Prostate gland (tissue), 2 donors: ENCODE measurements at regions not wholly inside any gene's neighbourhood (a gene's known extent, or its start where the extent isn't known, plus 50 kb on each side); places are given as distances from the start of the nearest gene placed in this dataset.

ENCODE experiments used
- DNase-seq: peaks from one replicate; pipeline ENCODE4 v3.0.0-alpha.2; 2019; ENCODE audit warnings: low spot score
- H3K27ac ChIP-seq, 2 donors: fragments of 200-600 bp; sonication (generic); 2 replicates each; pipeline ENCODE4 v1.5.1; 2017 to 2019
- H3K27me3 ChIP-seq: fragments of 200-600 bp; sonication (generic); replicated peaks from 2 replicates; pipeline ENCODE4 v1.5.1; 2019; ENCODE audit not compliant: insufficient read depth
- H3K36me3 ChIP-seq, 2 donors: fragments of 200-600 bp; sonication (generic); 1 replicate in 1 of 2; 2 replicates in 1 of 2; pipeline versions ENCODE4 v1.5.1 to v1.8.1; 2017 to 2019
- H3K4me1 ChIP-seq: fragments of 200-600 bp; sonication (generic); replicated peaks from 2 replicates; pipeline ENCODE4 v1.5.1; 2019
- H3K4me3 ChIP-seq, 2 donors: fragments of 200-600 bp; sonication (generic); 2 replicates each; pipeline ENCODE4 v1.5.1; 2017 to 2019
- H3K9me3 ChIP-seq: fragments of 200-600 bp; sonication (generic); 2 replicates; pipeline ENCODE4 v1.5.1; 2017
- POLR2A ChIP-seq: fragments of 450-650 bp; IDR thresholded peaks from one replicate; pipeline ENCODE4 v1.6.1; 2016; ENCODE audit warnings: antibody characterized with exemption, mild to moderate bottlenecking
- POLR2AphosphoS5 ChIP-seq: sonication (generic); formaldehyde crosslinking; IDR thresholded peaks from one replicate; pipeline ENCODE4 v1.6.1; 2017; ENCODE audit warnings: antibody characterized with exemption
- WGBS: methylation state at CpG from one replicate; pipeline ENCODE4 v1.1.5; 2018; 5-methylcytosine and 5-hydroxymethylcytosine counted together
- intact Hi-C: fragments of 100-400 bp; cut with DNase I; formaldehyde crosslinking; loops from one replicate; pipeline ENCODE4 v1.14.2; 2022
- TF ChIP-seq, protein P1 (sequence below), 4 experiments: fragments of 200-600 bp in 2 of 4; fragments of 450-650 bp in 2 of 4; sonication (generic) in 2 of 4; IDR thresholded peaks; 1 replicate in 3 of 4; 2 replicates in 1 of 4; pipeline ENCODE4 v1.5.1; 2016 to 2019; ENCODE audit warnings: antibody characterized with exemption in 4 of 4, mild to moderate bottlenecking in 2 of 4, moderate library complexity in 2 of 4

DNA sequence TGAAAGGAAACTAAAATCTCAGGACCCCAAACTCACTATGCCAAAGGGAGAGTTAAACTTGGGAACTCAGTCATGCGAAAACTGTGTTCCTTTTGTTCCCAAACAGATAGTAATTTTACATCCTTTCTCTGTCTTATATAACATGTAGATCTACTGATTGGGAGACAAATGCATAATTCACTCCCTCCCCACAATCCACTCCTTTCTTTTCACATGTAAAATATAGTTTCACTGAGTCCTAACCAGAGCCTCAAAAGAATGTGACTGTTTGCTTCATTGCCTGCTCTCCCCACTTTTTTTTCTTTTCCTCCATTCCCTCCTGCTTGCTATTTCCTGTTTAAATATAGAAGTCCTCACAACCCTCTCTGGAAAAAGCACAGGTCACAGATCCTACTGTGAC lies 699.3 kb upstream of the ADGRL3 start:
- no peak for TF ChIP-seq POLR2AphosphoS5
- TF ChIP-seq, protein P1, sequence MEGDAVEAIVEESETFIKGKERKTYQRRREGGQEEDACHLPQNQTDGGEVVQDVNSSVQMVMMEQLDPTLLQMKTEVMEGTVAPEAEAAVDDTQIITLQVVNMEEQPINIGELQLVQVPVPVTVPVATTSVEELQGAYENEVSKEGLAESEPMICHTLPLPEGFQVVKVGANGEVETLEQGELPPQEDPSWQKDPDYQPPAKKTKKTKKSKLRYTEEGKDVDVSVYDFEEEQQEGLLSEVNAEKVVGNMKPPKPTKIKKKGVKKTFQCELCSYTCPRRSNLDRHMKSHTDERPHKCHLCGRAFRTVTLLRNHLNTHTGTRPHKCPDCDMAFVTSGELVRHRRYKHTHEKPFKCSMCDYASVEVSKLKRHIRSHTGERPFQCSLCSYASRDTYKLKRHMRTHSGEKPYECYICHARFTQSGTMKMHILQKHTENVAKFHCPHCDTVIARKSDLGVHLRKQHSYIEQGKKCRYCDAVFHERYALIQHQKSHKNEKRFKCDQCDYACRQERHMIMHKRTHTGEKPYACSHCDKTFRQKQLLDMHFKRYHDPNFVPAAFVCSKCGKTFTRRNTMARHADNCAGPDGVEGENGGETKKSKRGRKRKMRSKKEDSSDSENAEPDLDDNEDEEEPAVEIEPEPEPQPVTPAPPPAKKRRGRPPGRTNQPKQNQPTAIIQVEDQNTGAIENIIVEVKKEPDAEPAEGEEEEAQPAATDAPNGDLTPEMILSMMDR (IDR thresholded peaks at IDR 0.05), result no peak
- no peak for TF ChIP-seq POLR2A
- intact Hi-C loops, result no loop called here
- Histone ChIP-seq H3K27me3 (no peaks in the 10 kb centered on the region), H3K4me3 (no peak overlapping the region), H3K27ac (no peak overlapping the region), H3K4me1 (no peaks in the 10 kb centered on the region), H3K36me3 (no peaks in the 10 kb centered on the region), H3K9me3 (no peaks in the 10 kb centered on the region)
- no peak for DNase-seq
- WGBS, result 59% methylated on average over 1 of the region's 1 CpG

DNA sequence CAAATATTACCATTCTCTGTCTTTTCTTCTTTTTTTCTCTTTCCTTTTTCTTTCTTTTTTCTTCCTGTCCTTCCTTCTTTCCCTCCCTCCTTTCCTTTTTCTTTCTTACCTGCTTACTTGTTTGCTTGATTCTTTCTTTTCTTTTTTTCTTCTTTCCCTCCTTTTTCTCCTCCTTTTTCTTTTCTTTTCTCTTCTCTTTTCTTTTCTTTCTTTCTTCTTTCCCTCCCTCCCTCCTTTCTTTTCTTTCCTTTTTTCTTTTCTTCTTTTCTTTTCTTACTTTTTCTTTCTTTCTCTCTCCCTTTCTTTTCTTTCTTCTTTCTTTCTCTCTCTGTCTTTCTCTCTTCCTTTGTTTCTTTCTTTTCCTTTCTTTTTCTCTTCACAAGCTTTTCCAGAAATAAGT lies 697.4 kb upstream of the ADGRL3 start:
- Histone ChIP-seq H3K4me1 (no peaks in the 10 kb centered on the region), H3K27ac (no peak overlapping the region), H3K4me3 (no peak overlapping the region), H3K9me3 (no peaks in the 10 kb centered on the region), H3K36me3 (no peaks in the 10 kb centered on the region), H3K27me3 (no peaks in the 10 kb centered on the region)
- intact Hi-C loops, result no loop called here
- DNase-seq, result no peak
- TF ChIP-seq POLR2A (no peak), POLR2AphosphoS5 (no peak)
- TF ChIP-seq, protein P1 (IDR thresholded peaks at IDR 0.05), result no peak

DNA sequence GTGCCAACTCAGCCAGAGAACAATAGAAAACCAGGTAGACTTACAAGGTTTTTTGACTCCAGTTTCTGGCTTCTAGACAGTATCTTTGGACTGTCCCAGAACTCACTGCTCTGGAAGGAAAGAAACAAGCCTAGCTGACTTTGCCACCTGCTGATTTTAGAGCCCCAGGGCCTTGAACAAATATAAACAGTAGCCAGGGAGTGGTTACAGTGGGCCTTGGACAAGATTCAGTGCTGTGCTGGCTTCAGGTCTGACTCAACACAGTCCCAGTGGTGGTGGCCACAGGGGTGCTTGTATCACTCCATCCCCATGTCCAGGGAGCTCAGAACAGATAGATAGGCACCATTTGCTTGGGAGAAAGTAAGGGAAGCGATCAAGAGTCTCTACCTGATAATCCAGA lies 694.1 kb upstream of the ADGRL3 start:
- Histone ChIP-seq H3K9me3 (no peaks in the 10 kb centered on the region), H3K4me1 (no peaks in the 10 kb centered on the region), H3K36me3 (no peaks in the 10 kb centered on the region), H3K27me3 (no peaks in the 10 kb centered on the region), H3K27ac (no peak overlapping the region), H3K4me3 (no peak overlapping the region)
- WGBS, result 60% methylated on average over 1 of the region's 1 CpG
- intact Hi-C loops, result no loop called here
- DNase-seq, result no peak
- TF ChIP-seq, protein P1 (IDR thresholded peaks at IDR 0.05), result no peak
- TF ChIP-seq POLR2AphosphoS5, result no peak
- no peak for TF ChIP-seq POLR2A

DNA sequence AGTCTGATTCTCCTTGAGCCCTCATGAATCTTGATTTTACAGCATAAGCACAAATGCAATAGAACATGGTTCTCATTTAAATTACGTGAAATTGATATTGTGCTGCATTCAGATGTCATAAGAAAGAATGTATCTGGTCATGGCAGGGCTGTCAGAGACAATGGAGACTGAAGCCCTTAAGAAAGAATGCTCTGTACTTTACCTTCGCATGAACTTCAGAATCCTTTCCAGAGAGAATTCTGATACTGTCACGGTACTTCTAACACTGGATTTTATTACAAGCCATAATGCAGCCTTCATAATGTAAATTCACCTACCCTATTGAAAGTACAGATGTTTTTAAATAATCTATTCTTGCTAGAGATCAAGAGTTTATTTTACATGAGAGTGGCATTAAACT lies 677.9 kb upstream of the ADGRL3 start:
- no peaks in the 10 kb centered on the region for H3K9me3 ChIP-seq
- no peak overlapping the region for H3K4me3 ChIP-seq
- H3K27me3 ChIP-seq, result no peaks in the 10 kb centered on the region
- TF ChIP-seq POLR2AphosphoS5 (no peak), POLR2A (no peak)
- TF ChIP-seq, protein P1 (IDR thresholded peaks at IDR 0.05), result no peak
- H3K36me3 ChIP-seq, result no peaks in the 10 kb centered on the region
- no peaks in the 10 kb centered on the region for H3K4me1 ChIP-seq
- intact Hi-C loops, result no loop called here
- H3K27ac ChIP-seq, result no peak overlapping the region
- WGBS, result 60% methylated on average over 3 of the region's 3 CpGs
- no peak for DNase-seq

DNA sequence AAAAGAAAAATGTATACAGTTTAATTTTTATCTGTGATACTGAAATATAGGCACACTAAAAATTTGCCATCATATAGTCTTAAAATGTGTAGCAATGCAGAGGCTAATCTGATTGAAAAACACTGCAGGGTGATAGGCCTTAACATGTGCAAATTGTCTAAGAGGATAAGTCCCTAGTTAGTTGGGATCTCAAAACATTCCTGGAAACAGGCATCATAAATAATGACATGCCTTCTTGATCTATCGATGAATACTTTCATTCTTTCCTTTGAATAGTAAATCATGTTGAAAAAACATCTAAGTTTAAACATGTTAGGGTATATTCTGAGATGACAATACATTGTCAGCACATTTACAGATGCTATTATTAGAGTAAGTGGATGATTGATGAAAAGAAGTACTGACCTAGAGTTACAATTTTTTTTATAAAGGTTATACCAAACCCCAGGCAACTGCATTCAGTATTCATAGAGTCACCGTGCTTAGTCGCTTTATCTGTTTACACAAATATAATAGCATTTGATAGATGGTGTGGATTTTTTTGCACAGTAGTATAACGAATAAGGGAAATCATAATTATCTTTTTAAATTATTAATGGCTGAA lies 668.2 kb upstream of the ADGRL3 start:
- TF ChIP-seq POLR2AphosphoS5 (no peak), POLR2A (no peak)
- TF ChIP-seq, protein P1 (IDR thresholded peaks at IDR 0.05), result no peak
- Histone ChIP-seq H3K4me1 (no peaks in the 10 kb centered on the region), H3K27me3 (no peaks in the 10 kb centered on the region), H3K9me3 (no peaks in the 10 kb centered on the region), H3K27ac (no peak overlapping the region), H3K4me3 (no peak overlapping the region), H3K36me3 (no peaks in the 10 kb centered on the region)
- intact Hi-C loops, result no loop called here
- DNase-seq, result no peak
- 84% methylated on average over 4 of the region's 4 CpGs for WGBS
